NCI-H1417 (cell line): ENCODE measurements at regions not wholly inside any gene's neighbourhood (a gene's known extent, or its start where the extent isn't known, plus 50 kb on each side); places are given as distances from the start of the nearest gene placed in this dataset.
"Not testable (repeated sequence)": the region's sequence is repeated elsewhere in the genome, so short reads cannot be mapped to it uniquely, and the experiment has no call there.

Source experiments
- DNase-seq, 3 experiments: peaks; one replicate each; lab custom pipeline; 2025; lab: John Stamatoyannopoulos, UW

DNA sequence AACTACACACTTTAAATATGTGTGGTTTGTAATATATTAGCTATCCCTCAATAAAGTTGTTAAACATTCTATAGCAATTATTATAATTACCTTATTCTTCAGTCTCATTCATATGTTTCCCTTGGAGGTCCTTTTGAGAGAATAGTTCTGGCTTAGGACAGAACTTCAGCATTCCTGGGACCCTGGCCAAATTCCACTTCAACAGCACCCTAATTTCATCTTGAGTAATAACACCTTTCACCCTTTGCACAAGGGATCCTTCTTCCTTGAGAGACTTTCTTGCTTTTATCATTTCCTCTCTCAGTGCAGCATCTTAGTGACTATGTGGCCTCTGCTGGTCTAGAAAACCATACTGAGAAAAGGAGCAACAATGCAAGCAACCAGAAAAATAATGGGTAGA is 255.9 kb downstream of the C11orf87 start:
- no peak for DNase-seq

DNA sequence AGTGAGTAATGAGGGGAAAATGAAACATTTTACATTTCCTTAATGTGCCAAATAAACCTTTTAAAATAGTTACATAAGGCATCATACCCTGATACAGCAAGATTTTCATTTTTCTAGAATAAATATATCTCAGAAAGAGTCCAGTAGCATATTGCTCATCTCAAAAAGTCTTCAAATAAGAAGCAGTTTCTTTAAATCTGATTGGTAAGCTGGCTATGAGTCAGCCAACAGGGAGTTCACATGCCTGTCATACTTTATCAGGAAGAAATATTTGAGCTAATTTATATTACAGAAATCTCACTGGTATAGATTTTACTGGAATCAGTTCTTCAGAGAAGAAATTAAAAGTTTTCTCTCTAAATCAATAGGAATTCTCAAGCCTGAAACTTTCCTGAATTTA is 258.1 kb downstream of the C11orf87 start:
- no peak for DNase-seq

DNA sequence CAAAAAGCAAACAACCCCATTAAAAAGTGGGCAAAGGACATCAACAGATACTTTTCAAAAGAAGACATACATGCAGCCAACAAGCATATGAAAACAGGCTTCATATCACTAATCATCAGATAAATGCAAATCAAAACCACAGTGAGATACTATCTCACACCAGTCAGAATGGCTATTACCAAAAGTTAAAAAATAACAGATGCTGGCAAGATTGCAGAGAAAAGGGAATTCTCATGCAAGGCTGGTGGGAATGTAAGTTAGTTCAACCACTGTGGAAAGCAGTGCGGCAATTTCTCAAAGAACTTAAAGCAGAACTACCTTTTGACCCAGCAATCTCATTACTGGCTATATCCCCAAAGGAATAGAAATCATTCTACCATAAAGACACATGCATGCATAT is 260.8 kb downstream of the C11orf87 start:
- not testable (repeated sequence) for DNase-seq

DNA sequence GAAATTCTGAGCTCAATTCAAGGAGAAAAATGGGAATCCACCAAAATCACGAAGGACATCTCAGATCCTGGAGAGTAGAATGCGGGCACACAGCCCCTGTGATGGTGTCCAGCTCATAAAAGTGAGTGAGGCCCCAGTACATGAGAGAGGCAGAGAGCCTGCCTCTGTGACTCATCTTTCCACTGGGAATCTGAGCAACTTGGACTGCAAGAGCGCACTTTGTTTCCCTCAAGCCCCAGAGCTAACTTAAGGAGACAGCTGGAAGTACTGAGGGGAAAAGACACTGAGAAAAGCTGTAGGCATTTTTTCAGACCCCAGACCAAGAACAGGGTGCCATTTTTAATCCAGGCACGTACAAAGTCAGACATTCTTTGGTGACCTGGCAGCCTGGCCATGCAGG is 273.7 kb downstream of the C11orf87 start:
- DNase-seq = no peak

DNA sequence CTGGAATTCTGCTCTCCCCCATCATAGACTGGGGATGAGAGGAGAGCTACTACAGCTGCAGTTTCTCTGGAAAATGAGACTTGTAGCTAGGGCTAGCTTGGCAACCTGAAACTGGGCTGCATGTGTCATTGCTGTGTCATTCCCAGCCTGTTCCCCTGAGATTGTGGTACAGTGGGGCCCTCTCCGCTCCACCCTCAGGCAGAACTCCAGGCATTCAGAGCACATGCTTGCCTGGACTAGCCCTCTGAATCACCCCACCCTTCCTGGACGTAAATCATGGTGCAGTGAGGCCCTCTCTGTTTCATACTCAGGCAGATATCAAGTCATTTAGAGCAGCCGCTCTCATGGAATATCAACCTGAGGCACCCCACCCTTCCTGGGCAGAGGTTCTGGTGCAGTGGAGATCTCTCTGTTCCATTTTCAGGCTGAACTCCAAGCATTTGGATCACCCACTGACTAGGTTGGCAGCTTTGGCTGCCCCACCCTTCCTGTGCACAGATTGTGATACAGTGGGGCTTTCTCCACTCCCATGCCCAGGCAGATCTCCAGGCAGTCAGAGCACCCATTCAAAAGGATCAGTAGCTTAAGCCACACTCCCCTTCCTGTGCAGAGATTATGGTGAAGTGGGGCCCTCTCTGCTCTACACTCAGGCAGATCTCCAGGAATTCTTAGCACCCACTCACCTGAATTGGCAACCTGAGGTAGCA is 274.4 kb downstream of the C11orf87 start:
- no peak for DNase-seq

DNA sequence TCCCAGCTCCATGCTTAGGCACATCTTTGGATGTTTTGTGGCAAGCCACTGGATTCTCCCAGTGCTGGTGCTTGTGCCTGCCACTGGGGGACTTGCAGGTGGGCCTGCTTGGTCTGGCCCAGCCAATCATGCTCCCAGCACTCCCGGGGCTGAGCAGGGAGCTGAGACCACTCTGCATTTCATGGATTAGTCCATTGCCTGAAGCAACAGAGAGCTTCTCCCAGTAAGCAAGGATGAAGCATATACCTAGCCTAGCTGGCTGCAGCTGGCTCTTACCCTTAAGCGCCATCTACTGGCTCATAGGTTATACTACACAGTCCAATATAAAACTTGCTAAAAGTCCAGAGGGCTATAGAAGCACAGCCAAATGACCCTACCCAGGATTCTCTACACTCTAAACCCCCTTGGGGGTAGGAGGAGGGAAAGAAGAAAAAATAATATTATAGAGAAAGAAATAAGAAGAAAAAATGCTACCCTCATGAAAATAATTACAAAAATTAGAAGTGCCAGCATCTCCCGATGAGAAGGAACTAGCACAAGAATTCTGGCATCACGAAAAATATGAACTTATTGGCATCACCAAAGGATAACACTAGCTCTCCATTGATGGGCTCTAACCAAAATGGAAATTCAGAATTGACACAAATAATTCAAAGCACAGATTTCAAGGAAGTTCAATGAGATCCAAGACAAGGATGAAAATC is 275.3 kb downstream of the C11orf87 start:
- DNase-seq = peak in 2 of 3 experiments; percentile 40 to 48

DNA sequence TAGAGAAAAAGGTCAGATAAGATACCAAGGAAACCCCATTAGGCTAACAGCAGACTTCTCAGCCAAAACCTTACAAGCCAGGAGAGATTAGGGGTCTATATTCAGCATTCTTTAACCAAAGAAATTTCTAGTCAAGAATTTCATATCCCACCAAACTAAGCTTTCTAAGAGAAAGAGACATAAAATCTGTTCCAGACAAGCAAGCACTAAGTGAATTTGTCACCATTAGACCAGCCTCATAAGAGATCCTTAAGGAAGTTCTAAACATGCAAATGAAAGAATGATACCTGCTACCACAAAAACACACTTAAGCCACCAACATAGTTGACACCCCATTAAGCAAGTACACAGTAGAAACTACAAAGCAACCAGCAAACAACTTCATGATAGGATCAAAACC is 276.2 kb downstream of the C11orf87 start:
- no peak for DNase-seq

DNA sequence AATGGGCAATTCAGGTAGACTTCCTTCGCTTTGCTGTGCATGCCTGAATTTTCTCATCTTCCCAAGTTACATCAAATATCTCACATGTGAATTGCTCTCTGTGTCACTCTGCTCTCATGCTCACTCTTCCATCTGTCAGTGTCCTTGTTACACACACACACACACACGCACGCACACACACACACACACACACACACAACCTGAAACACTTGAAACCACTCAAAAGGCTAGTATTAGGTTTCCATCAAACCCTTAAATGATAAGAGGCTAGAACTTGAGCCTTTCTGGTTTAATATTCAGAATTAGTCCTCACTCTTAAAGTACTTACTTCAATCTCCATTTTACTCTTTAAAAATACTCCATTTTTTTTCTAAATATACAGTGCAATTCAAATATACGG is 282.4 kb downstream of the C11orf87 start:
- DNase-seq = peak; percentile 33 to 85 (median 67)

DNA sequence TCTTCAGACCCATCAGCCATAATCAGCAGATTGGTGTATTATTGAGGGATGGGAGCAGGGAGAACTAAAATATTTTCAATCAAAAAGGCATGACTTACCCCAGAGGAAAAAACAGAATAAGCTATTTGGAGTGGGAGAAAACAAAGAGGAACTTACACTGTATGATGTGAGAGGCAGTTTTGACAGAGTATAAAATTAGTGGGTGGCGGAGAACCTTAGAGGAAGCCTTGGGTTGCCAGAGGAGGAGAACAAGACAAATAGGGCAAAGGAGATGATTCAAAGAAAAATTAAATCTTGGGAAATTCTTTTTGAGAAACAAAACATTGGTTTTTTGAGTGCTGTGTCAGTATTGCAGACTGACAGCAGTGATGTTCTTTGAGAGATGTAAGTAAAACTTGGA is 285.0 kb downstream of the C11orf87 start:
- no peak for DNase-seq

DNA sequence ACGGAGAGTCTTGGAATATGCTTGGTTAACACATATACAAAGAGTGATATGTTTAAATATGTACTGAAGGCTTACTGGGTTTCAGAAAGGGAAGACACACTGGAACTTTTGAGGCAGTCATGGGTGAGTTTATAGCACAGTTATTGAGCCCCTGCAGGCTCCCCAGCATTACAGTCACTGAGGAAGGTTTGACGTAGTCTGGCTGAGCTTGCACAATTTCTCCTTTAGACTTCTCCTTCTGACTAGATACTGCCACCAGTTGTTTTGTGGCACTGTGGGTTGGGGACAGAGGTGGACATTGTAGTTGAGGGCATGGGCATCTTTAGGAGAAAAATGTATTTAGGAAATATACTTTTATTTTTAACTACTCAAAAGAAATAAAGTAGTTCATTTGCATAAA is 285.4 kb downstream of the C11orf87 start:
- no peak for DNase-seq

DNA sequence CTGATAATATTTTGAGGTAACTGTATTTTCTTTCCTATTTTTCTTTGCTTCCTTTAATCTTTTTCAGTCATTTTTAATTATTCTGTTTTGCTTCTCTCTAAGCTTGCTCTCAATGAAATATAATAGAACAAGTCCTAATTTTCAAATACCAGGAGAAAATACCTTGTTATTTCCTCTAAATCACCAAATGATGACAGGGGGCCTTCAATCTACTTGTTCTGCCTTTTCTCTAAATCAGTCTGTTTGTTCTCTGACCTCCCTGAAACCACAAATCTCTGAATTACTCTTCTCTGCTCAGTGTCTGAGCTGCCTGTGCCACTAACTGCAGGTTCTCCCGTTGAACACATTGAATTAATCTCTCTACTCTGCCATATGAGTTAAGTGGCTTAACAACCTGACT is 286.2 kb downstream of the C11orf87 start:
- peak in 1 of 3 experiments; percentile 21 for DNase-seq

DNA sequence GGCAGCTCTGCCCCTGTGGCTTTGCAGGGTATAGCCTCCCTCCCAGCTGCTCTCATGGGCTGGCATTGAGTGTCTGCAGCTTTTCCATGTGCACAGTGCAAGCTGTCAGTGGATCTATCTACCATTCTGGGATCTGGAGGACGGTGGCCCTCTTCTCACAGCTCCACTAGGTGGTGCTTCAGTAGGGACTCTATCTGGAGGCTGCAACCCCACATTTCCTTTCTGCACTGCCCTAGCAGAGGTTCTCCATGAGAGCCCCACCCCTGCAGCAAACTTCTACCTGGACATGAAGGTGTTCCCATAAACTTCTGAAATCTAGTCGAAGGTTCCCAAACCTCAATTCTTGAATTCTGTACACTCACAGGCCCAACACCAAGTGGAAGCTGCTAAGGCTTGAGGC is 292.5 kb downstream of the C11orf87 start:
- not testable (repeated sequence) for DNase-seq

DNA sequence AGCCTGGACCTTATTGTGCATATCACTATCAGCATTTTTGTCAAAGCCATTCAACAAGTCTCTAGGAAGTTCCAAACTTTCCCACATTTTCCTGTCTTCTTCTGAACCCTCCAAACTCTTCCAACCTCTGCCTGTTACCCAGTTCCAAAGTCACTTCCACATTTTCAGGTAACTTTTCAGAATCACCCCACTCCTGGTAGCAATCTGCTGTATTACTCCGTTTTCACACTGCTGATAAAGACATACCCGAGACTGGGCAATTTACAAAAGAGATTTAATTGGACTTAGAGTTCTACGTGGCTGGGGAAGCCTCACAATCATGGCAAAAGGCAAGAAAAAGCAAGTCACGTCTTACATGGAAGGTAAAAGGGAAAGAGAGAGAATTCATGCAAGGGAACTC is 293.4 kb downstream of the C11orf87 start:
- DNase-seq = not testable (repeated sequence)

DNA sequence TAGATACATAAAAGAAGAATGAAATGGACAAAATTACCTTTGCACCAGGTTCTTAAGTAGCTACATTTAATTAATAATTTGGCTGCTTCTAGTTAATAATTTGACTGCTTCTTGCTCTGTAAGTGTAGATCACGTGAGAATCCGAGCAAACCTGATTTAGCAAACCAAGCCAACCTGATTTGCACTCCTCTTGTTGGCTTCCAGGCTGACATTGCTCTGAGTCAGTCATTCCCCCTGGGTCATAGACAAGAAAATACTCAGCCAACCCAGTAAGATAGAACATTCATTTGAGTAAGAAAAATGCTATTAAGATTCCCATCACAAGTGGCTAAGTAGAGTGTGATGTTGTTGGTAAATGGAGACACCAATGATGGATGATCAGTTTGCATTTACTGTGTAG is 304.1 kb downstream of the C11orf87 start:
- no peak for DNase-seq

DNA sequence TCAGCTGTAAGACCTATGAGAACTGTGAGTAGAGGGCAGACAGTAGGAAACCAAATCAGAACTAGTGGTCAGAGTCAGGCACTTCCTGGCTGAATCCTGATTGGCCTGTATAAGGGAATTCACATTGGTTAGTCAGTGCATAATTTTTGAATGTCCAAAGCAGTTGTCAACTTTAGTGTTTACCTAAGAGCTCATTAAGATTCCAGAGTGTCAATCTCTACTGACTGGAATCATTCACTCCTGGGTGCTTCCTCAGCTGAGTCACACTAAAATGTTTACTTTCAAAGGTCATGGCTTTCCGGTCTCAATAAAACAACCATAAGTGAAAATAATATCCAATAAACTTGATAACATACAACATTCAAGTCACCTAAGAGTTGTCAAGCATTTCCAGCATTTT is 306.1 kb downstream of the C11orf87 start:
- peak in 1 of 3 experiments; percentile 21 for DNase-seq

DNA sequence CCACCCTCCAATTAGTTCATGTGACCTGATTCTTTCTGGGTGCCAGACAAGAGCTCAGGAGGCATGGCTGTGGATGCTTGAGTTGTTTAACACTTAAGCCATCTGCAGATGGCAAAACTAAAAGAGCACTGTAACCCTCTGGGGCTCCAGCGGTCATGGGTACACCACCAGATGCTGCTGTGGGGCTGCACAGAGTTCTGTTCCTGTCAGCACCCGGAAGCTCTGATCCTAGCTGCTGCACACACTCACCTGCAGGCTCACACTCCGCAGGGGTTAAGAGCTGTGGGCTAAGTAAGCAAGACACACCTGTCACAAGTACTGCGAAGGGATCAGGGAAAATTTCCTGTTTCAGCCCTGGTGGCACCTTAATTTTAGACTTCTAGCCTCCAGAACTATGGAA is 307.8 kb downstream of the C11orf87 start:
- peak; percentile 74 to 91 (median 79) for DNase-seq

DNA sequence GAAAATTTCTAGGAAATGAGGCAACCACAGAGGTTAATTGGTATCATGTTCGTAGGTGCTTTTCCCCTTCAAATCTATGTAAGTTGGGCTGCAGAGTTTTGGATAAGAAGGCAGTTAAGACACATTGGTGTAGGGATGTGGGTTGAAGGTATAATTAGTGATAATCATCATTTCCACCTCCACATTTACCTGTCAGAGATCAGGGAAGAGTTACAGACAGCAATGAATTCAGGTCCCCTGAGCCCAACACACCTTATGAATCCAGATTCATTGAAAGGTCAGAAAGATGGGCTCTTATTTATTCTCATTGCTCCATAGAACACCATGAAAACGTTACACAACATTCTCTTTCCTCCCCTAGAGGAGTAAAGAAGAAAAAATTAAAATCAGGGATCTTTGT is 308.7 kb downstream of the C11orf87 start:
- peak in 2 of 3 experiments; percentile 16 to 54 for DNase-seq

DNA sequence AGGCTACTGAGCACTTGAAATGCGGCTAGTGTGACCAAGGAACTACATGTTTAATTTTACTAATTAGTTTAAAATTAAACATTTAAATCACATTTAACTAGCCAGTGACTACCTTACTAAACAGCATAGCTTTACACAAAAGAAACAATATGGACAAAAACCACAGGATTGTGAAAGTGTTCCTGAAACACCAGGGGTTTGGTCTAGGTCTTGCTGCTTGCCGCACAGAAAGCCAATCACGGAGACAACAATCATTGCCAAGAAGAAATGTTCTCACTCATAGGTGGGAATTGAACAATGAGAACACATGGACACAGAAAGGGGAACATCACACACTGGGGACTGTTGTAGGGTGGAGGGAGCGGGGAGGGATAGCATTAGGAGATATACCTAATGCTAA is 309.5 kb downstream of the C11orf87 start:
- no peak for DNase-seq

DNA sequence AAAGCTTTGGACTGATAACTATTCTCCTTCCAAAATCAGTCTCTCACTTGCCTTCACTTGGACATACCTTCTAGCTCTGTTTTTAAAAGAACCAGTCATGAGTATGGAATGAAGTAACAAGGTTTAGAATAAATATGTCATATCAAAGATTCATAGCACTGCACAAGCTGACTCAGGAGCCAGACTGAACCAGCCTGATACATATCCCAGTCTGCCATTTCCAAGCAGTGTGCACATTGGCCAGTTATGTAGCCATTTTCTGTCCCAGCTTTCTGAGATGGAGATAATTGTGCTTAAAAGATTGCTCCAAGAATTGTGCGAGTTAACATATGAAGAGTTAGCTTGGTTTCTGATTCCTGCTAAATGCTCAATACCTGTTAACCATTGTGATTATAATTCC is 311.3 kb downstream of the C11orf87 start:
- no peak for DNase-seq

DNA sequence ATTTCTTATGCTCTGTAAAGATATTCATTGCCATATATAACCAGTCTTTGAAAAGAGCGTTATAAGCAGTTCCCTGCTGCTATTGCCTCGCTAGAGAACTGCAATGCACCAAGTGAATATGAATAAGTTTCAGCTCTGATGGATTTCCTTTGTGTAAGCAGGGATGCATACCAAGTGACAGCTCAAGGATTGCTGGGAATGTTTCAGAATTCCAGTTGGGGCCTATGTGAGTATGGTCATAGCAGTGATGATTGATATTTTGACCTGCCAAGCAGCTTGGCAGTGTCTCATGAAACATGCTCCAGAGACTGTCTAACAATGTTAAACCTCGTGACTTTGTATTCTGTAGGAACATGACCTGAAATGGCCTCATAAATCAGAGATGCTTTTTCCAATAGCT is 312.6 kb downstream of the C11orf87 start:
- DNase-seq = no peak

DNA sequence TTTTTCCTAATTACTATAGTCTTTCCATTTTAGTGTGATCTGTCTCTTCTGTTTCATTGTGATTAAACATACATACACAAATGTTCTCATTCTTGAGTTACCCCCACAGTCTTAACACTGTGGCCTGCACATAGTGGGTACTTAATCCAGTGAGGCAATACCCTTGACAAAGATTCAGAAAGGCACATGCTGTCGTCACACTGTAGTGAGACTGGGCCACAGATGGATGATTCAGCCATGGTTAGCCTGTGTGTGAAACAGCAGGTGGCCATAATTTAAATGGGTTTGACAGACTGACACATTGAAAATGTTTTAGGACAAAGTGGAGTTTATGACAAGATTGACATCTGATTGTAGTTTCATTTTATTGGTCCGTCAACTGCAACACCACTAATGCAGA is 313.1 kb downstream of the C11orf87 start:
- DNase-seq = no peak

DNA sequence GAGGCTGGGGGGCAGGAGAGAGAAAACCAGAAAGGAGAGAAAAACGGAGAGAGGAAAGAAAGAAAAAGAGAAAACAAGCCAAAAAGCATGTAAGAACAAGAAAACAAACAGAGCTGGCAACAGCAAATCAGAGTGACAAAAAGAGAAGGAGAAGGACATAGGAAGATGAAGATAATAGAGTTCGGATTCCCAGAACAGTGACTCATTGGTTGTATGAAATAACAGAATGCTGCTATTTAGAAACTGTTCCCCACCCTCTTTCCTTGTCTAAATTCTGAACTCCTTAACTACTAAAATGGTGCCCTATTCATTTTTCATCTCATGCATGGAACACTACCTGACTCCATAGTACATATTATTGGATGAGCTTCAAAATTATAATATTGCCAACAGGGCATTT is 317.4 kb downstream of the C11orf87 start:
- DNase-seq = no peak

DNA sequence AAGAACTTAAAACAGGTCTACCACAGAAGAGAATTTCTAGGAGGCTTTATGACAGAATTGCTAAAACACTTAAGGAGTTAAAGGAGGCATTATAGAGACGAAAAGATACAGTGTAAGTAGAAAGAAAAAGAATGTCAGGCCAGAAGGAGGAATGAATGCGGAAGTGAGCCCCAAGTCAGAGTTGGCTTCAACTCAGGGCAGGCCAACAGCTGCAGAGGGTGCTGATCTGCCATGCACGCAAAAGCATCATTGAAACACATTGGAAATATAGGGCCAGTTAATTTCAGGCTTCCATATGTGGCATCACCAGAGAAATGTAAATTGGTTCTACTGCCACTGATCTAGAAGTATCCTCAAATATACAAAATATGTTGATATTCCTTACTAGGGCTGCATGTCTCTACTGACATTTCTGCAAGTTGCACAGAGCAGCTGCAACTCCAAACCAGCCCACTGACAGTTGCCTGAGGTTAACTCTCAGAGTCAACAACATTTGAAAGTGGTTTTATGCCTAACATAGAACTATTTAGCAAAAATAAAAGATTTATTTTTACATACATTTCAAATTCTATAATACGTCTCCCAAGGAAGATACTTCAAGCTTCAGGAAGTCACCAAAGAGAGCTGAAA is 324.1 kb downstream of the C11orf87 start:
- DNase-seq = no peak
